WI38 (cell line): ENCODE measurements at regions not wholly inside any gene's neighbourhood (a gene's known extent, or its start where the extent isn't known, plus 50 kb on each side); places are given as distances from the start of the nearest gene placed in this dataset.

Experiments used
- H3K4me3 ChIP-seq: 2 replicates; pipeline ENCODE4 v1.5.1; 2011; ENCODE audit warnings: low read depth, mild to moderate bottlenecking, control low read depth, low read length
- CTCF ChIP-seq: IDR thresholded peaks from 2 replicates; pipeline ENCODE4 v1.5.1; 2012; ENCODE audit warnings: low read depth, mild to moderate bottlenecking, control low read depth, low read length

- TF ChIP-seq CTCF: no peak
- H3K4me3 ChIP-seq: no peak overlapping the region
Observed at GRCh38 chr2:144571770-144572169, 51.9 kb upstream of the ZEB2 start.

GRCh38 chr2:144570566-144570965, 50.6 kb upstream of the ZEB2 start:
- no peak for TF ChIP-seq CTCF

More at GRCh38 chr2:144570566-144570965, 50.6 kb upstream of the ZEB2 start:
- H3K4me3 ChIP-seq: no peak overlapping the region
